RPMI7951 (cell line): ENCODE measurements at regions not wholly inside any gene's neighbourhood (a gene's known extent, or its start where the extent isn't known, plus 50 kb on each side); places are given as distances from the start of the nearest gene placed in this dataset.
"Not testable (repeated sequence)": the region's sequence is repeated elsewhere in the genome, so short reads cannot be mapped to it uniquely, and the experiment has no call there.

ENCODE experiments used
- DNase-seq: peaks from one replicate; pipeline ENCODE4 v3.0.0-alpha.2; 2012; ENCODE audit warnings: low read depth

- DNase-seq, result not testable (repeated sequence)
These were observed 267.2 kb downstream of the MEF2C start for GRCh38 chr5:88615767-88616166.

GRCh38 chr5:88613051-88613450 is 269.9 kb downstream of the MEF2C start:
- no peak for DNase-seq

GRCh38 chr5:88610586-88610985 is 272.4 kb downstream of the MEF2C start:
- DNase-seq, result no peak

GRCh38 chr5:88607492-88607891 is 275.5 kb downstream of the MEF2C start:
- no peak for DNase-seq

DNA sequence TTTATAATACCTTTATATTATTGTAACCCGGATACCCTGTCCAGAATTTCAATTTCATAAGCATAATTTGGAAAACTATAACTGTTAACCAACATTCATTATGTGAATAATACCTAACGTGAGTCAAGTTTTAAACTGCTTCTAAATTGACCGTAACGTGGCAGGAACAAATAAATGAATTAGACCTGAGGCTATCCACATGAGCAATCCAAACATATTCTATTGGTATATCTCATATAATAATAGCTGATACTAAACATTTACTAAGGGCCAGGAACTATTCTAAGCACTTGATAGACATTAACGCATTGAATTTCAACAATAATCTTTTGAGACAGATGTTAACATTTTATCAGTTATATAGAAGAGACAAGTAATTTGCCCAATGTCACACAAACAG is 276.4 kb downstream of the MEF2C start:
- DNase-seq, result no peak

DNA sequence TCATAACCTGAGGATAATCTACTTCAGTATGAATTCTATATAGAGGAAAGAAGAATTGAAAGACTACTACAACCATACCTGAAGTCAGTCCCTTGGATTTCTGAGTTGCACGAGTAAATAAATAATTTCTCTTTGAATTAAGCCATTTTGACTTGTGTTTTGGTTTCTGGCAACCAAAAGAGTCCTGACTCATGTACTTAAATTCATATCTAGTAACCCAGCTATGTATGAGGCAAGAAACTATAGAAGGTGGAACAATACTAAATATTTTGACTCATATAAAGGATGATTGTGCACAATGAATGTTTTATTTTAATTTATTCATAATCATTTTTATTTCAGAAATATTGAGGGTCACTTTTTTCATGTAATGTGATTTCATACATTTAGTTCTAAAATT is 276.8 kb downstream of the MEF2C start:
- DNase-seq, result no peak

GRCh38 chr5:88602584-88602983 is 280.4 kb downstream of the MEF2C start:
- DNase-seq, result no peak

DNA sequence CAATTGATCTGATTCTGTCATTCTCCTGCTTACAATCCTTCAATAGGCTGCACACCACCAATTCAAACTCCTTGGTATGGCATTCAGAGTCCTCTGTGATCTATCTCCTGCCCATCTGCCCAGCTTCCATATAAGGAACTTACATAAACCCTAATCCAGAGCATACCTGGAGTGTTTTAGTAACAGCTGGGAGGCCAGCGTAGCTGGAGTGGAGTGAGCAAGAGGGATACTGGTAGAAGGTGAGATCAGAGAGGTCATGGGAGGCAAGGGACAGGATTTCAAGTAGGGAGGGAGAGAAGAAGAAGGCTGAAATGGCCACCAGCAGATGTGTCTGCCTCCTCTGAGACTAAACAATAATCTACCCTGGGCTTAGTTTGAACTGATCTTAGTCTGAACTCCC is 288.5 kb downstream of the MEF2C start:
- DNase-seq, result no peak

GRCh38 chr5:88588609-88589008 is 294.4 kb downstream of the MEF2C start:
- no peak for DNase-seq

- DNase-seq, result no peak
These were observed 299.5 kb downstream of the MEF2C start for GRCh38 chr5:88583471-88583870.

- no peak for DNase-seq
These were observed 289.7 kb upstream of the TMEM161B start for GRCh38 chr5:88558366-88558765.

DNA sequence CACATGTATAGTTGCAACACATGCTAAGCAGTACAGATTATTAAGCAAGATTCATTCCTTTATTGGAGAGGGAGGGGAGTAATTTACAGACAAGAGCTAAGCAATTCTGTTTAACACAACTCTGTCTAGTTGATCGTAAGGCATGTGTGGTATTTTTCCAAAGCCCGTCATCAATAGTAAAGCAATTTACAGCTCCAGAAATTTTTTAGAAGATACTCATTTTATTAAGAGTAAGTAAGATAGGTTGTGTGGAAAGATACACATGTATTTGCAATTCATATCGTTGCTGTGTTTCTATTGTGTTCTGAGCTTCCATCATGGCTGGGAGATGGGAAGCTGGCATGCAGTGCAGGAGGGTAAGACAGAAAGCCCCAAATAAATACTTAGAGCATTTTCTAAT is 289.2 kb upstream of the TMEM161B start:
- no peak for DNase-seq

- no peak for DNase-seq
These were observed 288.5 kb upstream of the TMEM161B start for GRCh38 chr5:88557131-88557530.

GRCh38 chr5:88556406-88556805 is 287.8 kb upstream of the TMEM161B start:
- no peak for DNase-seq

GRCh38 chr5:88555674-88556073 is 287.0 kb upstream of the TMEM161B start:
- DNase-seq, result no peak

DNA sequence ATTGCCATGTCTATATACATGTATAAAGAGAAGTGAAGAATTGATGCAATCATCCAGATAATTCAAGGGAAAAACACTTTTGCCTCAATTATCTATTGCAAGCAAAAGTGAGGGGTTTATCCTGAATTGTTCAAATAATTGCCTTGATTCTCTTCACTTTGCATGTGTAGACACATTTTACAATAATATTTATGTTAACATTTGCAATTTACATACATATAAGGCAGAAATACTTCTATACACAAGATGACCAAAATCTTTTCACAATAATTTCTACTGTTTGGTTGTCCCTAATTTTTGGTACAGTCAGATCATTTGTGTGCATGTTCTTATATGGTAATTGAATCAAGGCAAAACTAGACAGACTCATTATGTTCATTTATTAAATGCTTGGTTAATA is 285.3 kb upstream of the TMEM161B start:
- DNase-seq, result no peak

- no peak for DNase-seq
These were observed 284.7 kb upstream of the TMEM161B start for GRCh38 chr5:88553136-88553875.

DNA sequence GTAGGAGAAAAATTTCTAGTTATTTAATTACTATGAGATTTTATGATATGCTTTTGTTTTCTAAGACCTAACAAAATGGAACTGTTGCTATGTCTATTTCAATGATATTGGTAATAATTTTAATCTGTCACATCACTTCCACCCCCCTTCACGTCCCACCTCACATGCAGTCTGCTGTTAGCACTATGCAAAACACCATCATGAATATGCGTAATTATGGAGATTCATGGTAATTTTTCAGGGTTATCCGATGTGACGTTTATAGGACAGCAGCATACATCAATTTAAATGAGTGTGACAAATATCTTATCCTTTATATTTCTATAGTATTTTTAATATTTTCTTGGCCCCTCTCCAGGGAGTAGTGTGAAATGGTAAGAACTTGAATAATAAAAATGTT is 283.8 kb upstream of the TMEM161B start:
- no peak for DNase-seq

DNA sequence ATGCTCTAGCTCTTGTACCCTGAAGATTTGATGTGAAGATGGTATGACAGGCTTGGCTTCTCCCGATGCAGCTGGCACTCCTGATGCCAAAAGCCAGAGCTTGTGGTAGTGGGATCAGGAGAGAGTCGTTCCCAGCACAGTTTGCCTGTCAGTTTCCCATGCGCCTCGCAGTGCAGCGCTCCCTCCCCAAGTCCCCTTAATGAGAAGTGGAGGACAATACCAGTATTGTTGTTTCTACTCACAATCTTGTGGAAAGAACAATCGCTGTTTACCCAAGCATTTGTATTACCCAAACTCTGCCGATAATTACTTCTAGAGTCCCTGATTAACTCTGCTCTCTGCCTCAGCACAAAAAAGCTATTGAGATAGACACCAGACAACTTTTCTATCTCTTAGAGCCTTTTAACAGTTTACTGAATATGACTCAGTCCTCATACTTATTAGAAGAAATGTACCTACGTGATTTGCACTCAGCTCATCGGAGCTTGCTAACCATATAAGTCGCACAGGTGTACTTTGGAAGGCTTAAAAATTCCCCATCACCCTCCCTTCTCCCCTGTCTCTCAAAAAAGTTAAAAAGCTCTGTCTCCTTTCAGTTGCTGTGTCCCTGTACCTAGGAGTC is 283.2 kb upstream of the TMEM161B start:
- no peak for DNase-seq

GRCh38 chr5:88550736-88551135 is 282.1 kb upstream of the TMEM161B start:
- no peak for DNase-seq

DNA sequence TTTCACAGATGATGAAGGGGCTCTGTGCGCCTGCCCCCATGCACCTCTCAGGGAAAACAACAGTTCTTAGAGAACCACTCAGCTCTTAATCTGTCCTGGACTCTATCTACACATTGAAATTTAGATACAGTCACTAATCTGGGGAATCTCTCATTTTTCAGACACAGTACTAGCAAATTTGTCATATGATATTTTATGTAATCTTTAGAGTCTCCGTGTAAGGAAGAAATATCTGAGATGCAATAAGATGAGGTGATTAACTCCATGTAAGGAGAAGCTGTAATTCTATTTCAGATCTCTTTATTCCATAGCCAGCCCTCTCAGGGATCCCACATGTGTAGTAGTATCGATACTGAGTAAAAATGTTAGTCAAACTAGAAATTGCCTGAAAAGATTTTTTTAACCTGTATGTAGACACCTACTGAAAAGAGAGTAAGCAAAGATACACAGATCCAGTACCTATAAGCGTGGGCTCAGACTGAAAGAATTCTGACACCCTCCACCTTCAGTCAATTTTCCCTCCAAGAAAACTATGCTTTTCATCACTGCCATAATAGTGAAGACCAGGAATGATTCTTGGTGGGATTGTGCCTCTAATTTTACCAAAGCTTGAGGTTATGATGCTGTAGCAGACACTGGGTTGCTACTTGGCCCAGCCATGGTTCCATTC is 279.6 kb upstream of the TMEM161B start:
- no peak for DNase-seq

GRCh38 chr5:88545338-88545737 is 276.7 kb upstream of the TMEM161B start:
- no peak for DNase-seq

GRCh38 chr5:88544671-88545070 is 276.0 kb upstream of the TMEM161B start:
- DNase-seq, result no peak
